Stimulated activated naive CD8-positive, alpha-beta T cell treated with anti-CD3 and anti-CD28 coated beads, Interleukin-15, Interleukin-2, amounts not matched to agents 100 U/mL and 50 U/mL, for 24 hours (primary cell): ENCODE measurements at regions not wholly inside any gene's neighbourhood (a gene's known extent, or its start where the extent isn't known, plus 50 kb on each side); places are given as distances from the start of the nearest gene placed in this dataset.
A peak's percentile ranks its signal among the peaks of the same experiment; 100 is the strongest.

Experiments
- ATAC-seq: fragments of 150-1000 bp; cut with Tn5 transposase; one replicate; pipeline ENCODE4 v1.10.0; 2021
- DNase-seq: peaks from one replicate; pipeline ENCODE4 v3.0.0; 2021

- no peak for ATAC-seq
- no peak for DNase-seq
Observed at GRCh38 chr2:221176667-221177066, 395.4 kb downstream of the EPHA4 start.

GRCh38 chr2:221178139-221178538, 394.0 kb downstream of the EPHA4 start:
- ATAC-seq, result no peak

GRCh38 chr2:221186873-221187272, 385.2 kb downstream of the EPHA4 start:
- ATAC-seq, result no peak

More at GRCh38 chr2:221178139-221178538, 394.0 kb downstream of the EPHA4 start:
- no peak for DNase-seq

GRCh38 chr2:221189431-221190067, 382.6 kb downstream of the EPHA4 start:
- DNase-seq (no peak), ATAC-seq (no peak)

More at GRCh38 chr2:221186873-221187272, 385.2 kb downstream of the EPHA4 start:
- no peak for DNase-seq

- ATAC-seq (no peak), DNase-seq (no peak)
Observed at GRCh38 chr2:221195829-221196228, 376.3 kb downstream of the EPHA4 start.

- DNase-seq (no peak), ATAC-seq (no peak)
Observed at GRCh38 chr2:221197225-221197856, 374.8 kb downstream of the EPHA4 start.

GRCh38 chr2:221198309-221198708, 373.8 kb downstream of the EPHA4 start:
- ATAC-seq, result no peak

GRCh38 chr2:221200184-221200839, 371.8 kb downstream of the EPHA4 start:
- ATAC-seq (no peak), DNase-seq (no peak)

More at GRCh38 chr2:221198309-221198708, 373.8 kb downstream of the EPHA4 start:
- no peak for DNase-seq

GRCh38 chr2:221202431-221202830, 369.7 kb downstream of the EPHA4 start:
- no peak for DNase-seq
- no peak for ATAC-seq

GRCh38 chr2:221203125-221203524, 369.0 kb downstream of the EPHA4 start:
- DNase-seq (peak; percentile 3), ATAC-seq (no peak)

- DNase-seq (no peak), ATAC-seq (no peak)
Observed at GRCh38 chr2:221203856-221204255, 368.2 kb downstream of the EPHA4 start.

- ATAC-seq (no peak), DNase-seq (no peak)
Observed at GRCh38 chr2:221204699-221205098, 367.4 kb downstream of the EPHA4 start.

- ATAC-seq (no peak), DNase-seq (no peak)
Observed at GRCh38 chr2:221205103-221205673, 366.9 kb downstream of the EPHA4 start.

- ATAC-seq, result no peak
- DNase-seq, result no peak
Observed at GRCh38 chr2:221210686-221211085, 361.4 kb downstream of the EPHA4 start.

- DNase-seq, result no peak
- no peak for ATAC-seq
Observed at GRCh38 chr2:221211653-221212052, 360.5 kb downstream of the EPHA4 start.

- DNase-seq (no peak), ATAC-seq (no peak)
Observed at GRCh38 chr2:221212105-221212504, 360.0 kb downstream of the EPHA4 start.

GRCh38 chr2:221215487-221215886, 356.6 kb downstream of the EPHA4 start:
- DNase-seq, result no peak
- ATAC-seq, result no peak

- no peak for DNase-seq
- ATAC-seq, result no peak
Observed at GRCh38 chr2:221216636-221217035, 355.5 kb downstream of the EPHA4 start.

GRCh38 chr2:221225752-221226151, 346.4 kb downstream of the EPHA4 start:
- DNase-seq (no peak), ATAC-seq (no peak)

GRCh38 chr2:221228214-221228769, 343.8 kb downstream of the EPHA4 start:
- ATAC-seq, result no peak

GRCh38 chr2:221229099-221229498, 343.0 kb downstream of the EPHA4 start:
- ATAC-seq (no peak), DNase-seq (no peak)

More at GRCh38 chr2:221228214-221228769, 343.8 kb downstream of the EPHA4 start:
- DNase-seq, result no peak

- DNase-seq (no peak), ATAC-seq (no peak)
Observed at GRCh38 chr2:221231511-221231910, 340.6 kb downstream of the EPHA4 start.

- DNase-seq, result no peak
- ATAC-seq, result no peak
Observed at GRCh38 chr2:221235941-221236340, 336.2 kb downstream of the EPHA4 start.
